ENCODE measurements at regions not wholly inside any gene's neighbourhood (a gene's known extent, or its start where the extent isn't known, plus 50 kb on each side); places are given as distances from the start of the nearest gene placed in this dataset.

DNA sequence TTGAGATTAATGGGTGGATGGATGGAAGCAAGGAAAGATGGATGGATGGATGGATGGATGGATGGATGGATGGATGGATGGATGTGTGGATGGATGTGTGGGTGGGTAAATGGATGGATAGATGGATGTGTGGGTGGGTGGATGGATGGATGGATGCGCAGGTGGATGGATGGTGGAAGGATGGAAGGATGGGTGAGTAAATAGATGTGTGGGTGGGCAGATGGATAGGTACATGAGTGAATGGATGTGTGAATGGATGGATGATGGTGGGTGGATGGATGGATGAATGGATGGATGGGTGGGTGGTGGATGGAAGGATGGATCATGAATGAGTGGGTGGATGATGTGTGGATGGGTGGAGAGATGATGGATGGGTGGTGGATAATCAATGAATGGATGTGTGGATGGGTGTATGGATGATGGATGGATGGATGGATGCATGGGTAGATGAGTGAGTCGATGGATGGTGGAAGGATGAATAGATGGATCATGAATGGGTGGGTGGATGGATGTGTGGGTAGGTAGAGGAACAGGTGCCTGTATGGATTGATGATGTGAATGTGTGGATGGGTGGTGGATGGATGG is 375.2 kb downstream of the BRD1 start:
- no peak for DNase-seq

DNA sequence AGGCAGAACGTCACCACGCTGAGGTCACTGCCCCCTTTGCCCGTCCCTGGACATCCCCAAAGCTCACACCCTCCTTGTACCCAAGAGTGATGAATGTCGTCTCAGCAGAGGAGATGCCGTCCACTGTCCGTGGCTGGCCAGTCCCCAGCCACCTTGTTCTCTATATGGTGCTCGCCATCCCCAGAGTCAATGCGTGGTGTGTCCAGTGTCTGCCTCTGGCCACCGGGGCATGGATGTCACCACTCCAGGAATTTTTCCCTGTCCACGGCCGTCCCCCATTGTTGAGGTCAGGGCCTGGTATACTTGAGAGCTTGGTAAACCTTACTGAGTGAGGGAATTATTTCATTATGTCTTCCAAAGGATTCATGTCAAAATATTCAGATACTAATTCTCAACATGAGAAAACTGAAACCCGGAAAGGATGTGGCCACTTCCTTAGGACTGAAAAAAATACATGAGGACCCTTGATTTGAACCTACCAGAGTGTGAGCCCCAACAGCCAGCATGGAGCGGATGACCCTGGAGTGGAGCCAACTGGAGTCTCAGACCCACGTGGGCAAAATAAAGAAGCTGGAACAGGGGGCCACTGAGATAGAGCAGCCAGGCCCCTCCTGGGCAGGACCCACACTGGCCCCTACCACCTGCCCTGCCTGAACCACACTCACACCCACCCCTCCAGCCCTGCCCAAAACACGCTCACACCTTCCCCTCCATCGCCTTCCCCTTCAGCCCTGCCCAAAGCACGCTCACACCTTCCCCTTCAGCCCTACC is 376.4 kb downstream of the BRD1 start:
- DNase-seq: no peak

DNA sequence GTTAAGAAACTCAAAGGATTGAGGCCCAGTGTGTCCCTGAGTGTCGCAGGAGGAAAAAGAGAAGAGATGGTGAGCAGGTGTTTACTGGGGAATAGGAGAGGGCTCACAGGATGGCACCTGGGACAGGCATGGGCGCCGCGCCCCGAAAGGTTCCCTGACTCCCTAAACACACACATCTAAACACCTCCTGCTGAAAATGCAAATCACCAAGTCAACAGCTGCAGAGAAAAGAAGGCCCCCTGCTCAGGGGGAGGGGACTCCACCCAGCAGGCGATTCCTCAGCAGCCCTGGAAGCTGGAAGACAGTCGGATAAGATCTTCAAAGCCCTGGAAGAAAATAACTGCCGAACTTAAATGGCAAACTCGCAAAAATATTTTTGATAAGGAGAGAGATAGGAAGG is 377.2 kb downstream of the BRD1 start:
- DNase-seq: no peak

DNA sequence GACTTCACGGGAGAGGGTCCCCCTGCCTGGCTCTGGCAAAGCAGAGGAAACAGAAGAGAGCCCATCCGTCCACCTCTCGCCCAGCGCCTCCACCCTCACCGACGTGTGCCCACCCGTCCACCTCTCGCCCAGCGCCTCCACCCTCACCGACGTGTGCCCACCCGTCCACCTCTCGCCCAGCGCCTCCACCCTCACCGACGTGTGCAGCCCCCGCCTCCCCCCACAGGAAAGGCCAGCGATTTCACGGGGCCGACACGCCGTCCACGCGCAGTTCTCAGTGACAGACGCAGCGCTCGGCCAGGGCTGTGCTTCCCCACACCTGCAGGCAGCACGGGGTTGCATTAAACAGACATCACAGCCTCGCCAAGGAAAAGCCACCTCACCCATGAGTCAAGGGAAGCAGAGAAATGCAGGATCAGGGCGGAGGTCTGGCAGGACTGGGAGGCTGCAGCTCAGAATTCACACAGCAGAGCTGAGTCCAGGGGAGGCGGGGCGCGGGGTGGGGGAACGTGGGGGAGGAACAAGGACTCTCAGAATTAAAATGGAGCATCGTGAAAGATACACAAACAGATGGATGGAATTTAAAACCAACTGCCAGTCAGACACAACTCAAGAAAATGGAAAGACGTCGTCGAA is 377.7 kb downstream of the BRD1 start:
- no peak for DNase-seq

DNA sequence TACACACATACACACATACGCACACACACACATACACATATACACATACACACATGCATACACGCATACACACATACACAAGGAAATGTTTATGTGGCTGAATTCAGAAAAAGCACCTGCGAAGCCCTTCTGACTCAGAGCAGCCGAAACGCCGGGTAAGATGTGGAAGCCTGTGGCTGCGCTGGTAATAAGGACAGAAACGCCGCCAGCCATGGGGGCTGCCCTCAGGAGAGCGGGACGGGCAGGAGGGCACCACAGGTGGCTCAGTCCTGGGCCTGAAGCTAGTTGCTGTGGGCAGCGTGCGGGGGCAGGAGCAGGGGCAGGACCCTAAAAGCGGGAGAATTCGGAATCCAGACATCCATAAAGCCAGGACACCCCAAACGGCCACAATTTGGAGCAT is 378.3 kb downstream of the BRD1 start:
- no peak for DNase-seq

DNA sequence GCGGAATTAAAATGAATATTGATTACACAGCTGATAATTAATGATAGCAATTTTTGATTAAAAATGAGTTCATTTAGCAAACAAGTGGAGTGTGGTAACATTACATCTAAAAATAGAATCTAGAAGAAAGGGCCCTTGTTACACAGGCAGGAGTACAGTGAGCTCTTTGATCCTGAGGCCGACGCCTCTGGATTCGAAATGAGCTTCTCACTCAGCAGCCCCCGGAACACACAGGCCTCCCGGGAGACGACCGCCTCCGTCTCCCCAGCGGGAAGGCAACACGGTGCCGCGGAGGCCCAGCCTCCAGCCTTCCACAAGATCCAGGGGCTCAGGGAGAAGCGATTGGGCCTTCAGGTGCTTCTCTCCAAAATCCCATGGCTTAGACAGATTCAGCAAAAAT is 379.1 kb downstream of the BRD1 start:
- no peak for DNase-seq

DNA sequence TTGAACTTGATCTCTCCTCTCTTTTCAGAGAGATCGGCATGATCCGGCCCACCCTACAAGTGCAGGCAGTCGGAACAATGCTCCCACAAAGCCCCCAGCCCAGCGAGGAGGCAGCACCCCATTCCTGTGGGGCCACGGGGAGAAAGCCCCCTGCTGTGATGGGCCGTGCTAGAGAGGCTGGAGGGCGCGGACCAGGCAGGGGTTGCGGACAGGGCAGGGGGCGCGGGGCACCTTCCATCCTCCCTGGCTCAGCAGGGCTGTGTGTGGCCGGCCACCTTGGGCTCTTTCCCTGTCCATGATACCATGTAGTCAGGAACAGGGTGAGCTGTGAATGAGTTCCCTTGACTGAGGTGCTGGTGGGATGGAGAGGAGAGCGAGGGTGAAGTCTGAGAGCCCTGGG is 379.8 kb downstream of the BRD1 start:
- no peak for DNase-seq

DNA sequence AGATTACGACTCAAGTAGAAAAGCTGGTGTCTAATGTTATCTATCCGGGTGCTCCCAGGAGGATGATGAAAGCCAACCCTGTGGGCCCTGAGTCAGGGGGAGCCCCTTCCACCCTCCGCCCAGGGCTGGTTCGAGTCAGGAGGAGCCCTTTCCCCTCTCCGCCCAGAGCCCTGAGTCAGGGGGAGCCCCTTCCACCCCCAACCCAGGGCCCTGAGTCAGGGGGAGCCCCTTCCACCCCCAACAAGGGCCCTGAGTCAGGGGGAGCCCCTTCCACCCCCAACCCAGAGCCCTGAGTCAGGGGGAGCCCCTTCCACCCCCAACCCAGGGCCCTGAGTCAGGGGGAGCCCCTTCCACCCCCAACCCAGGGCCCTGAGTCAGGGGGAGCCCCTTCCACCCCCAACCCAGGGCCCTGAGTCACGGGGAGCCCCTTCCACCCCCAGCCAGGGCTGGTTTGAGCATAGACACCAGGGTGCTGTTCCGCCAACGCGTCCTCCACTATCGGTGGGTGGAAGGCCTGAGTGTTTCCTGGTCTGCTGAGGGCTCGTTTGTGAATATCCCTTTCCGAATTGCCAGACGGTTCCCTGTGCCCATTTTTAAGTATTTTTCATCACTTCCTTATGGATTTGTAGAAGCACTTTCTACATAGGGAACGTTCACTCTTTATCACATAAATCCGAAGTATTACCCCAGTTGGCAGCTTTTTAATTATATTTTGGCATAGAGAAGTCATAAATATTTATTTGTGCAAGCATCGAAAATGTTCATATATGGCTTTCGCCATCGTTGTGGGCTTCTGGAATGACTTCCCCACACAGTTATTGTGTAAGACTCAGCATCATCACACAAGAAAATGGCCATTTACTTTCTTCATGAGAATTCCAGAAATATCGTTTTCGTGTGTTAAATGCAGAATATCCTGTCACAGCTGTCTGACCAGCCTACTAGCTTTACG is 380.6 kb downstream of the BRD1 start:
- DNase-seq: no peak

DNA sequence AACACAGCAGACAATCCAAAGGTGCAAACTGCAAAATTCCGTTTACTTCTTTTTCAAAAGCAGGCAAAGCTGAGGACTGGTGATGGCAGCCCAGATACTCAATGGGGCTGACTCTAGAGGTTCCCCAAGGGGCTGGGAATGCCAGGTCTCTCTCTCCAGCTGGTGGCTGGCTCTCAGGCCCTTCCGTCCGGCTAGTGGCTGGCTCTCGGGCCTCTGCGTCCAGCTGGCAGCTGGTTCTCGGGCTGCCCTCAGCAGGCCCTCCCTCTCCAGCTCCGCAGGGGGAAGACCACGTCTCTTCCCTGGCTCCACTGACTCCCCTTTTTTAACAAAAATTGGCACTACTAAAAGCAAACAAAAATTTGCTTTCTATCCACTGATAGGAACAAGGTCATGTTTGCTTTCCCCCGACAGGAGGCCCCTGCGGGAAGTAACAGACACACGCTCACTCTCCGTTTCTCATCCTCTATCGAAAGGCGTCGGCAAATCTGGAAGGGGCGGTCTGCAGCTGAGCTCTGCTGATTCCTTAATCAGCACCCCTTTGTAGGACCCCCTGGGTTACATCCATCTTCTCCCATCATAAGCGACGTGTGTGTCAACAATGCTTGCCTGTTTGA is 381.4 kb downstream of the BRD1 start:
- no peak for DNase-seq

DNA sequence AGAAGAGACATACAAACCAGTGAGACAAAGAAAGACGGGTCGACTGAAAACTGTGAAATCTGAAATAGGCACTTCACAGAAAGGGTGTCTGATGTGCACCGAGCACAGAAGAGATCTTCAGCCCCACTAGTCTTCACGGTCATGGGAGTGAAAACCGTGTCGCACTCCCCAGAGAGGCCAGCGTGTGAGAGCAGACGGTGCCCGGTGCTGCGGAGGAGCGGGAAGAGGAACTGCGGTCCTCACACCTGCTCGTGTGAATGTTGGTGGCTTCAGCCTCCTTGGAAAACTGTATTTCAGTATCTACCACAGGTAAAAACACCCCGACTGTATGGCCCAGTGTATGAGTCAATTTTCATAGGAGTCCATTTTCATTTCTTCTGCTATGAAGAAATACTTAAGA is 382.9 kb downstream of the BRD1 start:
- DNase-seq: no peak

DNA sequence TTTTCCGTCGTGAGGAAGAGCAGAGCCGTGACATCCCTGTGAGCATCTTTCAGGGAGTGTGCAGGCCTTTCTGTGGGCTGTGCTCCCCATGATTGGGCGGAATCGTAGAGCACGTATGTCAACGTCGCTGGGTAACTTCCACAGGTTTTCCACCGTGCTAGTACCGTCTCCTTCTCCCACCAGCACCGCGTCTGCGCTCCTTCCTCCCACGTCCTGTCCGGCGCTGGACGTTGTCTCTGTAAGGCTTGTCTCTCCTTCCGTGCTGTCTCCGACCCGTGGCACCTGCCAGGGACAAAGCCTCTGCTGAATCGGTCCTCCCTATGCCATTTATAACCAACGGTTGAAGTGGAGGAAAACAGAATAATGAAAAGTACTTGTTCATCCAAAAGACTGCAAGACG is 386.7 kb downstream of the BRD1 start:
- DNase-seq: no peak

DNA sequence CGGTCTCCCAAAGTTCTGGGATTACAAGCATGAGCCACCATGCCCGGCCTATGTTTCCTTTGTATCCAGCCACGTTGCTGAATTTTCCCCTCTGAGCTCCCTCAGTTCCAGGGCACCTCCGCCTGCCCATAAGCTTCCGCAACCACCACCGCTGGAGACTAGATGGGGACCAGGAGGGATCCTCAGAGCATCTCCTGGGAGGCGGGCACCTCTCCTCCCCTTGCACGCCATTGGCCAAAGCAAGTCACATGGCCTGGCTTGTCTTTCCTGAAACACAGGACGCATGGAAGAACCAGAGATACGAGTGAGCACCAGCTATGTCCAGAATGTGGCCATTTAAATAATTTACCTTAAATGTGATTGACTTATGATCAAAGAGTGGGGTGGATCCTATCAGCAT is 388.3 kb downstream of the BRD1 start:
- no peak for DNase-seq

DNA sequence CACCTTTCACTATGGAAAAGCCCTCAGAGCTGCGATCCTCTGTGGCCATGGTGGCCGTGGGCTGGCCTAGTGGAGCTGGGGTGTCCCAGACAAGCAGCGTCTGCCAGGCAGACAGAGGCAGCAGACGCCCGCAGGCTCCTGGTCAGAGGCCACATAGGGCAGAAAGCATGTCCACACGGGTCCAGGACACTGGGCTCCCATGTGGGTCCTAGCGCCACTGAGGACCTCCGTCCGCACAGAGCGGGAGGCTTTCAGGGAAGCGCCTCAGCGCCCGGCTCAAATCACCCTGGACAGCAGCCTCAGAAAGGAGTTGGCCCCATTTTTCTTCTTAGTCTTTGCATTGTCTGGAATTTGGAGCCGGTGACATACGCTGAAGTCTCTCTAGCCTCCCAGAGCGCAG is 389.7 kb downstream of the BRD1 start:
- DNase-seq: no peak

DNA sequence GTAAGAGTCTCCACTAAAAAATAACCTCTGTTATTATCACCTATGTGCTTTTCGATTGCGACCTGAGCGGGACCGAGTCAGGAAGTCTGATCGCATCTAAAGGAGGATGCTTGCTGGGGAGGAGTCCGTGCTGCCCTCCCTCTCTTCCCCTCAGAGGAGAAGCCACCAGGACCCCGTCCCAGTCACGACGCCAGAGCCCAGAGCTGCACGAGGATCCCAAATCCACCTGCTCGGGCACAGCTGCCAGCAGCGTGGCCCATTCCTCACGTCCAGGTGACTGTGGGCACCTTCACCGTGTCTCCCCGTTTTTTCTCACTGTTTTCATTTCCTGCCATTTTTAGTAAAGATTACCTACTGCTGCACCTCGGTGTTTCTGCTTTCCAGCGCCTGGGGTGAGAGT is 390.3 kb downstream of the BRD1 start:
- DNase-seq: no peak

DNA sequence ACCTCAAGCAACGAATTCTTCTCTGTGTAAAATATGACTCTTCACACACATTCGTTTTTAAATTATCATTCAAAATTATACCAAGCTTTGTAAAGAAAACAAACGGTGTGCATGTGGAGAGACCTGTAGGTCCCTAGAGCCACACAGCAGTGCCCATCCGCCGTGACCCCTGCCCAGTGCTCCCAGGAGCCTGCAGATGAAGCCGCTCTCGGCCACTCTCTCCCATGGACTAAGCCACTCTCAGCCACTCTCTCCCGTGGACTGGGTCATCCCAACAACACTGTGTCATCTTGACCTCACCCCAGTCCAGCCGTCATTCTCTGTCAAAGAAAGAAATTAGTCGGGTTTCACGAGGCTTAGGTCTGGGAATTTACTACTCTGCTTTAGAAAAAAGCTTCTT is 391.6 kb downstream of the BRD1 start:
- no peak for DNase-seq

DNA sequence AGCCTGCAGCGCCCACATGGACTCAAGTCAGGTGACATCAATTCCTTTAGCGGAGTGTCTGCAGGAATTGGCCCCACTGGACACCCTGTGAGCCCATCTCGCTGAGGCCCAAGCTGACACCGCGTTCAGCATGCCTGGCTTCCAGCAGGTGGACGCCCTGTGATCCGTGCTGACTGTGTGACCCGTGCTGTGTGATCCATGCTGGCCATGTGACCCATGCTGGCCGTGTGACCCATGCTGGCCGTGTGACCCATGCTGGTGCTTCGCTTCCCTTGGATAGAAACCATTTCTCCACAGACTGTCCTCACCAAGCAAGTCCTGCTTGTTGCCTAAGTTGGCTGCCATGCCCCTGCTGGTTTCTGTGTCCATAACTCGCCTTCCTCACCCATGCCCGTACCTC is 392.1 kb downstream of the BRD1 start:
- no peak for DNase-seq

DNA sequence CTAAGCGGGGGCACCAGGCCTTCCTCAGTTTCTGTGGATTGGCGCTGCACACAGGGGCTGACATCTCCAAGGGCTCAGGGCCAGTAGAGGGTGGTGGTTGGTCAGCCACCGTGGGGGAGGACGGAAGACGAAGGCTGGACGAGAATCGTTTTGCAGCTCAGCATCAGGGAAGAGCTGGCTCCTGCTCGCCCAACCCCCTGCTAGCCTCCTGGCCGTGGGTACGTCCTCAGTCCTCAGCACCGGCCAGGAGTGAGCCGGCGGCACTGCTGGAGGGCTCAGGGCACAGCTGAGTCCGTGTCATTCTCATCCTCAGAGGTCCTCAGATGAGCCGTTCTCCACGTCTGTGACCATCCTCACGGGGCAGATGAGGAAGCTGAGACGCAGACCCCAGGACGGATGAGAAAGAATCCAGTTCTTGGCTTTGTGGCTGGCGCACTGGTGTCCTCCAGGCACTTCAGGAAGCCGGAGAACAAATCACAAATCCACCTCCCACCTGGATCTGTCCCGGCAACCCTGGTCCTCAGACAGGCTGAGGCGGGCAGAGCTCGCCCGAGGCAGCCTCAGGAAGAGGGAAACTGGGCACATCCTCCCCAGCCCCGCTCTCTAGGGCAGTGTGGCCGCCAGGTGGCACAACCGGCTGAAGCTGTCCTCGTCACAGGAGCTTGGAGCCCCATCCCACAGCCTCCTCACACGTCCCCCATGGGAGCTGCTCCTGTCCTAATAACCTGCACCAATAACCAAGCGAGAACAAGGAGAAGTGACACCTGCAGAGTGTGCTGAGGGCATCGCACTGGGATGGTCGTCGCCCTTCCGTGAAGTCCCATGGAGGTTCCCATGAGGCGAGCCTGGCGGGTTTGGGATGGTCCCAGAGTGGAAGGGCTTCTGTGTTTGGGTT is 393.7 kb downstream of the BRD1 start:
- no peak for DNase-seq

DNA sequence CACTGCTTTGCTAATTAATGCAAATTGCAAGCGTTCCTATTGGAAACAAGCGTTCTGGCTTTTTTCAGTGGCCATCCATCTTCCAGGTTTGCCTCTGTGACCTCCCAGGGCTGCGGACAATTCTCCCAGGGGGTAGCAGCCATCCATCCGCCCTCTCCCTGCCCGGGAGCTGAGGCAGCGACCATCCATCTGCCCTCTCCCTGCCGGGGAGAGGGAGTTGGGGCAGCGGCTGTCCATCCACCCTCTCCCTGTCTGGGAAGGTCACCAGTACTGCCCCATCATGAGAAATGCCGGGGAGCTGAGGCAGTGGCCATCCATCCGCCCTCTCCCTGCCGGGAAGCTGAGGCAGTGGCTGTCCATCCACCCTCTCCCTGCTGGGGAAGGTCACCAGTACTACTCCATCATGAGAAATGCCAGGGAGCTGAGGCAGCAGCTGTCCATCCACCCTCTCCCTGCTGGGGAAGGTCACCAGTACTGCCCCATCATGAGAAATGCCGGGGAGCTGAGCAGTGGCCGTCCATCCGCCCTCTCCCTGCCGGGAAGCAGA is 394.7 kb downstream of the BRD1 start:
- no peak for DNase-seq

DNA sequence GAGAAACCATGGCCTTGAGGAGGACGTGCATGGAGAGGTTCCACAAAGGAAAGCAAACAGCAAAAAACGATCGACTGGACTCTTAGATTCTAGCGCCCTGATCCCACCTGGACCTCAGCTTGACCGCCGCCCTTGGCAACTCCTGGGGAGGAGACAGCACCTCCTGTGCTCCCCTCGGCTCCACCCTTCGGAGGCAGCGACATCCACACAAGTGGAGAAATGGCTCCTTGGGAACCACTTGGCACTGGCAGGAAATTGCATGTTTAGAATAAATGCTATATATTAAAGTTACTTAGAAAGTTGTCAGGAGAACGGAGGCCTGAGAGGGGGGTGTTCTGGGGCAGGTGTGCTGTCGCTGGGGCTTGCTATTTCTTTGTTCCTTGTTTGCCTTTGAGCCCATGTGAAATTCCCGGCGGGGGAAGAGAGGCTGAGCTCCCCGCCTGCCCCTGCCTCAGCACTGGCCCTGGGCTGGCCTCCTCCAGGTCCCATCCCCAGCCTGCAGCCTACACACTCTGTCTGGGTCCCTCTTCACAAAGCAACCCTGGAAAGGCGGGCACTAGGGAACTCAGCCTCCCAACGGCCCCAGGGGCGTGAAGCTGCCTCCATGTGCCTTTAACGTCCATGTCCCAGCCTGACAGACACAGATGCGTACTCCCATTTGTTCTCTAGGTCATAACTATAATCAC is 395.3 kb downstream of the BRD1 start:
- no peak for DNase-seq

DNA sequence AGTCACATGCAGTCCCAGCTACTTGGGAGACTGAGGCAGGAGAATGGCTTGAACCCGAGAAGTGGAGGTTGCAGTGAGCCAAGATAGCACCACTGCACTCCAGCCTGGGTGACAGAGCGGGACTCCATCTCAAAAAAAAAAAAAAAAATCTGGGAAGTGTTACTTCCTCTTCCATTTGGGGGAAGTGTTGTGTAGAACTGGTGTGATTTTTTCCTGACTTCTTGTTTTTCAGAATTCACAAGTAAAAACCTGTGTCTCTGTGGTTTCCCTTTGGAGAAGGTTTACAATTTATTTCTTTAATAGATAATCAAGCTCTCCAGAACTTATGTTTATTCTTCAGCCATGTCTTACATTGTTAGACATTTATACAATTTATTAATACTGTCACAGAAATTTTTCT is 396.1 kb downstream of the BRD1 start:
- DNase-seq: no peak

DNA sequence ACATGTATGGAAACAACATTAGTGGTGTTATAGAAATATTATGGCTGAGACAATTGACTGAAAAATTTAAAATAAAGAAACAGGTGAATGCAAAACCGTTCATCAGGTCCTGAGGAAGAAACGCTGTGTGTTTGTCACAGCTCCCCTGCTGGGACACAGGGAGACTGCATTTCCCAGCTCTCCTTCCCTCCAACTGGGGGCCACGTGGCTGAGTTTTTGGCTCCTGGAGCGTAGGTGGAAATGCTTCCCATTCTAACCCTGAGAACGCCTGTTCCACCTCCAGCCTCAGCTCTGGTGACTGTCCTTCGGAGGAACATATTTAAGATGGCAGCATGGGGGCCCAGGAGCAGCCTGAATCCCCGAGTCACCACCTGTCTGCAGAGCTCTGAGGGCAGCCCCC is 398.6 kb downstream of the BRD1 start:
- DNase-seq: no peak
